HCT116 (cell line): ENCODE measurements at regions not wholly inside any gene's neighbourhood (a gene's known extent, or its start where the extent isn't known, plus 50 kb on each side); places are given as distances from the start of the nearest gene placed in this dataset.

Experiments used
- ATAC-seq: fragments of 200-7000 bp; cut with Tn5 transposase; 2 replicates; pipeline ENCODE4 v1.9.1; 2020; ENCODE audit warnings: mild to moderate bottlenecking, moderate library complexity
- BruUV-seq: library from RNA; stranded (reverse); fragments of 400-500 nt; replicated peaks from 2 replicates; lab custom pipeline; 2021; lab: Mats Ljungman, UMichigan
- CTCF ChIA-PET: fragments of 300-600 bp; sonication (Branson Sonifier 250); formaldehyde crosslinking; loops from one replicate; lab custom pipeline; 2021; ENCODE audit warnings: antibody characterized with exemption; lab: Charles Lee
- POLR2A ChIA-PET: fragments of 300-600, 350-600 bp; sonication (Branson Sonifier 250); formaldehyde crosslinking; loops from one replicate; lab custom pipeline; 2021; ENCODE audit warnings: antibody characterized with exemption; lab: Charles Lee
- RAD21 ChIA-PET, 2 experiments: fragments of 300-600 bp; sonication (Branson Sonifier 250); formaldehyde crosslinking; loops; one replicate each; lab custom pipeline; 2023; ENCODE audit warnings: low total read pairs in 2 of 2; ENCODE audit not compliant: uncharacterized antibody in 2 of 2, unreplicated experiment in 2 of 2, low non-redundant PET in 1 of 2; lab: Charles Lee
- DNase-seq: peaks from one replicate; pipeline ENCODE4 v3.0.0-alpha.2; 2010; ENCODE audit warnings: low read depth, low spot score
- H2AFZ ChIP-seq: fragments of 200-600 bp; shearing (Covaris generic), sonication (generic); 2 replicates; pipeline ENCODE4 v1.6.1; 2017; ENCODE audit warnings: low read depth, mixed run types, mixed read lengths, antibody characterized with exemption, low read length; ENCODE audit not compliant: poor library complexity, severe bottlenecking
- H3K27ac ChIP-seq: 2 replicates; pipeline ENCODE4 v1.5.1; 2012; ENCODE audit warnings: low read depth, low read length
- H3K27me3 ChIP-seq: fragments of 200-600 bp; sonication (generic); 2 replicates; pipeline ENCODE4 v1.6.1; 2016; ENCODE audit warnings: mixed run types, low read length, mixed read lengths; ENCODE audit not compliant: insufficient read depth
- H3K36me3 ChIP-seq, 2 experiments: fragments of 200-500 bp in 1 of 2; fragments of 200-600 bp in 1 of 2; sonication (Bioruptor generic) in 1 of 2; sonication (generic) in 1 of 2; 2 replicates each; pipeline versions ENCODE4 v1.5.1 to v1.6.1; 2014 to 2016; ENCODE audit warnings: low read length in 2 of 2, inconsistent platforms in 1 of 2, mixed read lengths in 1 of 2, mixed run types in 1 of 2; ENCODE audit not compliant: insufficient read depth in 2 of 2, control insufficient read depth in 1 of 2
- H3K4me1 ChIP-seq, 2 experiments: fragments of 200-600 bp in 1 of 2; sonication (generic) in 1 of 2; 2 replicates each; pipeline versions ENCODE4 v1.5.1 to v1.6.1; 2012 to 2017; ENCODE audit warnings: low read length in 2 of 2, inconsistent platforms in 1 of 2, mild to moderate bottlenecking in 1 of 2, mixed read lengths in 1 of 2, mixed run types in 1 of 2, moderate library complexity in 1 of 2; ENCODE audit not compliant: insufficient read depth in 2 of 2, control insufficient read depth in 1 of 2
- H3K4me2 ChIP-seq: fragments of 200-600 bp; sonication (generic); 2 replicates; pipeline ENCODE4 v1.6.1; 2017; ENCODE audit warnings: mixed run types, low read length, mixed read lengths
- H3K4me3 ChIP-seq, 2 experiments: fragments of 200-600 bp in 1 of 2; sonication (generic) in 1 of 2; replicated peaks in 1 of 2; 2 replicates each; pipeline ENCODE4 v1.5.1; 2011 to 2016; ENCODE audit warnings: low read length in 2 of 2, control low read depth in 1 of 2, low read depth in 1 of 2, mild to moderate bottlenecking in 1 of 2, mixed read lengths in 1 of 2, mixed run types in 1 of 2
- H3K79me2 ChIP-seq: fragments of 200-600 bp; sonication (generic); 2 replicates; pipeline ENCODE4 v1.6.1; 2017; ENCODE audit warnings: mild to moderate bottlenecking, mixed run types, low read length, moderate library complexity, mixed read lengths; ENCODE audit not compliant: insufficient read depth
- H3K9ac ChIP-seq: fragments of 200-600 bp; sonication (generic); 2 replicates; pipeline ENCODE4 v1.6.1; 2016; ENCODE audit warnings: low read length, mixed read lengths
- H3K9me2 ChIP-seq: fragments of 200-600 bp; sonication (generic), shearing (Covaris generic); 2 replicates; pipeline ENCODE4 v1.6.1; 2017; ENCODE audit warnings: mixed run types, mild to moderate bottlenecking, moderate library complexity; ENCODE audit not compliant: insufficient read depth
- H3K9me3 ChIP-seq, 2 experiments: fragments of 200-500 bp in 1 of 2; fragments of 200-600 bp in 1 of 2; sonication (Bioruptor generic) in 1 of 2; sonication (generic) in 1 of 2; 2 replicates each; pipeline ENCODE4 v1.6.1; 2014 to 2017; ENCODE audit warnings: low read length in 2 of 2, mixed read lengths in 2 of 2, inconsistent platforms in 1 of 2, low read depth in 1 of 2, mild to moderate bottlenecking in 1 of 2, mixed run types in 1 of 2, moderate library complexity in 1 of 2; ENCODE audit not compliant: control insufficient read depth in 1 of 2, insufficient read depth in 1 of 2
- H4K20me1 ChIP-seq: fragments of 200-600 bp; sonication (generic), shearing (Covaris generic); 2 replicates; pipeline ENCODE4 v1.6.1; 2017; ENCODE audit warnings: mixed run types, mild to moderate bottlenecking, moderate library complexity; ENCODE audit not compliant: insufficient read depth
- CBX3 ChIP-seq: IDR thresholded peaks from 2 replicates; pipeline ENCODE4 v1.6.1; 2012; ENCODE audit warnings: low read depth
- CEBPB ChIP-seq: IDR thresholded peaks from 2 replicates; pipeline ENCODE4 v1.6.1; 2012; ENCODE audit warnings: low read depth
- EGR1 ChIP-seq: IDR thresholded peaks from 2 replicates; pipeline ENCODE4 v1.6.1; 2012; ENCODE audit warnings: low read depth
- ELF1 ChIP-seq: IDR thresholded peaks from 2 replicates; pipeline ENCODE4 v1.6.1; 2012; ENCODE audit warnings: low read depth, borderline replicate concordance
- EZH2 ChIP-seq: fragments of 200-600 bp; sonication (generic); IDR thresholded peaks from 2 replicates; pipeline ENCODE4 v1.6.1; 2017; ENCODE audit warnings: antibody characterized with exemption, mixed run types
- EZH2phosphoT487 ChIP-seq: fragments of 200-600 bp; IDR thresholded peaks from 2 replicates; pipeline ENCODE4 v1.6.1; 2018; ENCODE audit warnings: antibody characterized with exemption, borderline replicate concordance
- JUND ChIP-seq: IDR thresholded peaks from 2 replicates; pipeline ENCODE4 v1.6.1; 2012
- POLR2A ChIP-seq: IDR thresholded peaks from 2 replicates; pipeline ENCODE4 v1.7.0; 2011; ENCODE audit warnings: borderline replicate concordance; ENCODE audit not compliant: insufficient read depth, insufficient read length; ENCODE audit errors: extremely low read depth
- POLR2AphosphoS5 ChIP-seq: IDR thresholded peaks from 2 replicates; pipeline ENCODE4 v1.6.1; 2011; ENCODE audit warnings: mild to moderate bottlenecking, low read depth, low read length, moderate library complexity
- SIN3A ChIP-seq: IDR thresholded peaks from 2 replicates; pipeline ENCODE4 v1.6.1; 2012; ENCODE audit warnings: low read depth
- SP1 ChIP-seq: IDR thresholded peaks from 2 replicates; pipeline ENCODE4 v1.6.1; 2012; ENCODE audit warnings: low read depth
- SRF ChIP-seq: IDR thresholded peaks from 2 replicates; pipeline ENCODE4 v1.6.1; 2012; ENCODE audit warnings: low read depth
- TCF7L2 ChIP-seq: IDR thresholded peaks from 2 replicates; pipeline ENCODE4 v1.7.0; 2011; ENCODE audit warnings: borderline replicate concordance, inconsistent platforms; ENCODE audit not compliant: insufficient read depth, insufficient read length; ENCODE audit errors: extremely low read depth
- YY1 ChIP-seq: IDR thresholded peaks from 2 replicates; pipeline ENCODE4 v1.6.1; 2011; ENCODE audit warnings: low read length, low read depth, moderate library complexity, mild to moderate bottlenecking; ENCODE audit not compliant: insufficient replicate concordance; ENCODE audit errors: extremely low read depth
- ZBTB33 ChIP-seq: IDR thresholded peaks from 2 replicates; pipeline ENCODE4 v1.6.1; 2011; ENCODE audit warnings: mild to moderate bottlenecking, low read length, moderate library complexity; ENCODE audit not compliant: insufficient replicate concordance; ENCODE audit errors: extremely low read depth
- ZFX ChIP-seq: fragments of 450-650 bp; IDR thresholded peaks from 2 replicates; pipeline ENCODE4 v1.6.1; 2017
- ZNF274 ChIP-seq: fragments of 200-500 bp; sonication (Bioruptor generic); IDR thresholded peaks from 2 replicates; pipeline ENCODE4 v1.6.1; 2014; ENCODE audit warnings: mild to moderate bottlenecking, low read depth, low read length, inconsistent platforms
- intact Hi-C: fragments of 100-400 bp; cut with micrococcal nuclease; formaldehyde crosslinking; loops from 2 replicates; pipeline ENCODE4 v1.10.0; 2022
- TF ChIP-seq, protein P1 (sequence below): IDR thresholded peaks from 2 replicates; pipeline ENCODE4 v1.6.1; 2012
- TF ChIP-seq, protein P2 (sequence below), 3 experiments: fragments of 200-600 bp in 1 of 3; sonication (generic) in 1 of 3; IDR thresholded peaks in 2 of 3; conservative IDR thresholded peaks in 1 of 3; 2 replicates each; pipeline ENCODE4 v1.5.1; 2012 to 2017; ENCODE audit warnings: low read depth in 2 of 3, low read length in 2 of 3, antibody characterized with exemption in 1 of 3, borderline replicate concordance in 1 of 3, control low read depth in 1 of 3, mild to moderate bottlenecking in 1 of 3, mixed read lengths in 1 of 3, mixed run types in 1 of 3, moderate library complexity in 1 of 3; ENCODE audit not compliant: insufficient read depth in 1 of 3

DNA sequence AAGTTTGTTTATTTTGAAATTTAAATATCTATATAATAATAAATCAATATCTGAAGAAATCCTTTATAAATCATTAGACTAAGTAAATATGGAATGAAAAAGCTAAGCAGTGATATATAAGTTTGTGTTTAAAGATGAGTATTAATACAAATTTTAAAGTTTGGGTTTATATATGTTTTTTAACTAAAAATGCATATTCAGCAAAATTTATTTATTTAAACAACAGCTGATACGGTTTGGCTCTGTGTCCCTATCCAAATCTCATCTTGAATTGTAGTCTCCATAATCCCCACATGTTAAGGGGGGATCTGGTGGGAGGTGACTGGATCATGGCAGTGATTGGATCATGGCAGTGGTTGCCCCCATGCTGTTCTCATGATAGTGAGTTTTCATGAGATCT is 580.7 kb upstream of the EPHA6 start (continued):
- TF ChIP-seq TCF7L2 (no peak), EZH2 (no peak), ELF1 (no peak), CBX3 (no peak), JUND (no peak), ZNF274 (no peak)
- TF ChIP-seq, protein P1, sequence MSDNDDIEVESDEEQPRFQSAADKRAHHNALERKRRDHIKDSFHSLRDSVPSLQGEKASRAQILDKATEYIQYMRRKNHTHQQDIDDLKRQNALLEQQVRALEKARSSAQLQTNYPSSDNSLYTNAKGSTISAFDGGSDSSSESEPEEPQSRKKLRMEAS, result no peak
- TF ChIP-seq, all 23 proteins: peak for 0

DNA sequence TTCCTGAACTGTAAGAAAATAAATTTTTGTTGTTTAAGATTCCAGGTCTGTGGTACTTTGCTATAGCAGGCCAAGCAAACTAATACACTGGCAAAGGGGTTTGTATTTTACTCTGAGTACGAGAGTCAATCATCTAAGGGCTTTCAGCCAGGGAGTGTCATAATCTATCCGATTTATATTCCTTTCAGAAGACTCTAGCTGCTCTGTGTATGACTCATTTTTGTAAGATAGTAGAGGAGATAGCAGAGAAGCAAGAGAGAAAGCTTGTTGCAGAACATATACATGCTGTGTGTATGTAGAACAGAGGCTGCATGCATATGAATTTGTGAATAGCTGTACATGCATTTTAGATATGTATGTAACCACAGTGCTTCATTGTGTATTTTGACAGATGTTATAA is 577.9 kb upstream of the EPHA6 start:
- intact Hi-C loops, result no loop called here
- no peak overlapping the region for H3K27ac ChIP-seq
- no peak for TF ChIP-seq SRF
- TF ChIP-seq, protein P2, sequence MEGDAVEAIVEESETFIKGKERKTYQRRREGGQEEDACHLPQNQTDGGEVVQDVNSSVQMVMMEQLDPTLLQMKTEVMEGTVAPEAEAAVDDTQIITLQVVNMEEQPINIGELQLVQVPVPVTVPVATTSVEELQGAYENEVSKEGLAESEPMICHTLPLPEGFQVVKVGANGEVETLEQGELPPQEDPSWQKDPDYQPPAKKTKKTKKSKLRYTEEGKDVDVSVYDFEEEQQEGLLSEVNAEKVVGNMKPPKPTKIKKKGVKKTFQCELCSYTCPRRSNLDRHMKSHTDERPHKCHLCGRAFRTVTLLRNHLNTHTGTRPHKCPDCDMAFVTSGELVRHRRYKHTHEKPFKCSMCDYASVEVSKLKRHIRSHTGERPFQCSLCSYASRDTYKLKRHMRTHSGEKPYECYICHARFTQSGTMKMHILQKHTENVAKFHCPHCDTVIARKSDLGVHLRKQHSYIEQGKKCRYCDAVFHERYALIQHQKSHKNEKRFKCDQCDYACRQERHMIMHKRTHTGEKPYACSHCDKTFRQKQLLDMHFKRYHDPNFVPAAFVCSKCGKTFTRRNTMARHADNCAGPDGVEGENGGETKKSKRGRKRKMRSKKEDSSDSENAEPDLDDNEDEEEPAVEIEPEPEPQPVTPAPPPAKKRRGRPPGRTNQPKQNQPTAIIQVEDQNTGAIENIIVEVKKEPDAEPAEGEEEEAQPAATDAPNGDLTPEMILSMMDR (IDR thresholded peaks at IDR 0.05 in 2 of 3, conservative IDR thresholded peaks at IDR 0.05 in 1 of 3; ENCODE audit: borderline replicate concordance in 1 of 3, insufficient read depth in 1 of 3, low read depth in 2 of 3, low read length in 2 of 3), result no peak
- TF ChIP-seq CBX3, result no peak
- TF ChIP-seq EGR1, result no peak
- TF ChIP-seq EZH2, result no peak
- no peak for TF ChIP-seq POLR2A
- TF ChIP-seq TCF7L2, result no peak
- no peak for TF ChIP-seq ELF1
- TF ChIP-seq ZNF274, result no peak
- TF ChIP-seq YY1, result no peak
- no peak for TF ChIP-seq ZFX
- TF ChIP-seq CEBPB, result no peak
- no peak for TF ChIP-seq JUND
- TF ChIP-seq POLR2AphosphoS5, result no peak
- TF ChIP-seq ZBTB33, result no peak
- no peak for TF ChIP-seq EZH2phosphoT487
- TF ChIP-seq SP1, result no peak
- TF ChIP-seq SIN3A, result no peak
- ChIA-PET POLR2A (no interaction called here), RAD21 (no interaction called here), CTCF (no interaction called here)
- no peak overlapping the region for H2AFZ ChIP-seq
- no peaks in the 10 kb centered on the region for H3K36me3 ChIP-seq
- no peaks in the 10 kb centered on the region for H3K9me2 ChIP-seq
- no peaks in the 10 kb centered on the region for H3K79me2 ChIP-seq
- DNase-seq, result no peak
- H3K4me2 ChIP-seq, result no peak overlapping the region
- no peaks in the 10 kb centered on the region for H3K27me3 ChIP-seq
- no peaks in the 10 kb centered on the region for H4K20me1 ChIP-seq
- H3K9ac ChIP-seq, result no peak overlapping the region
- ATAC-seq, result no peak
- no peak overlapping the region for H3K4me3 ChIP-seq
- no peaks in the 10 kb centered on the region for H3K4me1 ChIP-seq
- no TSS peak for BruUV-seq
- peaks cover 7 to 14% of the 10 kb centered on the region in 2 experiments; a peak in 2 of 4 replicates for H3K9me3 ChIP-seq
